ENCODE measurements at regions not wholly inside any gene's neighbourhood (a gene's known extent, or its start where the extent isn't known, plus 50 kb on each side); places are given as distances from the start of the nearest gene placed in this dataset.

GRCh38 chr7:51786284-51786683 is 469.7 kb upstream of the COBL start:
- no peak for TF ChIP-seq POLR2AphosphoS5 (IDR thresholded peaks at IDR 0.05)
- TF ChIP-seq, protein P1, sequence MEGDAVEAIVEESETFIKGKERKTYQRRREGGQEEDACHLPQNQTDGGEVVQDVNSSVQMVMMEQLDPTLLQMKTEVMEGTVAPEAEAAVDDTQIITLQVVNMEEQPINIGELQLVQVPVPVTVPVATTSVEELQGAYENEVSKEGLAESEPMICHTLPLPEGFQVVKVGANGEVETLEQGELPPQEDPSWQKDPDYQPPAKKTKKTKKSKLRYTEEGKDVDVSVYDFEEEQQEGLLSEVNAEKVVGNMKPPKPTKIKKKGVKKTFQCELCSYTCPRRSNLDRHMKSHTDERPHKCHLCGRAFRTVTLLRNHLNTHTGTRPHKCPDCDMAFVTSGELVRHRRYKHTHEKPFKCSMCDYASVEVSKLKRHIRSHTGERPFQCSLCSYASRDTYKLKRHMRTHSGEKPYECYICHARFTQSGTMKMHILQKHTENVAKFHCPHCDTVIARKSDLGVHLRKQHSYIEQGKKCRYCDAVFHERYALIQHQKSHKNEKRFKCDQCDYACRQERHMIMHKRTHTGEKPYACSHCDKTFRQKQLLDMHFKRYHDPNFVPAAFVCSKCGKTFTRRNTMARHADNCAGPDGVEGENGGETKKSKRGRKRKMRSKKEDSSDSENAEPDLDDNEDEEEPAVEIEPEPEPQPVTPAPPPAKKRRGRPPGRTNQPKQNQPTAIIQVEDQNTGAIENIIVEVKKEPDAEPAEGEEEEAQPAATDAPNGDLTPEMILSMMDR (IDR thresholded peaks at IDR 0.05), result no peak
